ENCODE measurements at regions not wholly inside any gene's neighbourhood (a gene's known extent, or its start where the extent isn't known, plus 50 kb on each side); places are given as distances from the start of the nearest gene placed in this dataset.

- TF ChIP-seq CTCF (IDR thresholded peaks at IDR 0.05) (no peak), POLR2A (IDR thresholded peaks at IDR 0.05) (no peak)
- Histone ChIP-seq H3K9me3 (no peaks in the 10 kb centered on the region), H3K4me3 (no peak overlapping the region), H3K27ac (no peak overlapping the region), H3K27me3 (no peaks in the 10 kb centered on the region), H3K36me3 (no peaks in the 10 kb centered on the region), H3K4me1 (no peaks in the 10 kb centered on the region)
- intact Hi-C loops (cut with DNase I) = no loop called here
- DNase-seq (no peak), ATAC-seq (no peak)
- 35% methylated on average over 4 of the region's 5 CpGs for WGBS (ENCODE audit: insufficient coverage, low coverage, low lambda C conversion rate, missing lambda C conversion rate)
Measured at GRCh38 chr14:48853159-48853558, 733.0 kb downstream of the RPS29 start.

GRCh38 chr14:48849741-48850322 is 736.3 kb downstream of the RPS29 start:
- ATAC-seq (no peak), DNase-seq (no peak)
- WGBS (ENCODE audit: insufficient coverage, low coverage, low lambda C conversion rate, missing lambda C conversion rate) = 29% methylated on average over 2 of the region's 2 CpGs
- Histone ChIP-seq H3K9me3 (no peaks in the 10 kb centered on the region), H3K4me3 (no peak overlapping the region), H3K4me1 (no peaks in the 10 kb centered on the region), H3K36me3 (no peaks in the 10 kb centered on the region), H3K27ac (no peak overlapping the region), H3K27me3 (no peaks in the 10 kb centered on the region)
- intact Hi-C loops (cut with DNase I) = no loop called here
- TF ChIP-seq CTCF (IDR thresholded peaks at IDR 0.05) (no peak), POLR2A (IDR thresholded peaks at IDR 0.05) (no peak)

- no peaks in the 10 kb centered on the region for H3K9me3 ChIP-seq
- no peaks in the 10 kb centered on the region for H3K36me3 ChIP-seq
- TF ChIP-seq CTCF (IDR thresholded peaks at IDR 0.05) (no peak), POLR2A (IDR thresholded peaks at IDR 0.05) (no peak)
- 24% methylated on average over 2 of the region's 2 CpGs for WGBS (ENCODE audit: insufficient coverage, low coverage, low lambda C conversion rate, missing lambda C conversion rate)
- no peak overlapping the region for H3K4me3 ChIP-seq
- intact Hi-C loops (cut with DNase I) = no loop called here
- DNase-seq (no peak), ATAC-seq (no peak)
- H3K27ac ChIP-seq = no peak overlapping the region
- no peaks in the 10 kb centered on the region for H3K4me1 ChIP-seq
- H3K27me3 ChIP-seq = no peaks in the 10 kb centered on the region
Measured at GRCh38 chr14:48842785-48843184, 743.4 kb downstream of the RPS29 start.

- TF ChIP-seq CTCF (IDR thresholded peaks at IDR 0.05) (no peak), POLR2A (IDR thresholded peaks at IDR 0.05) (no peak)
- intact Hi-C loops (cut with DNase I) = no loop called here
- Histone ChIP-seq H3K27ac (no peak overlapping the region), H3K4me3 (no peak overlapping the region), H3K4me1 (no peaks in the 10 kb centered on the region), H3K27me3 (no peaks in the 10 kb centered on the region), H3K36me3 (no peaks in the 10 kb centered on the region), H3K9me3 (no peaks in the 10 kb centered on the region)
- no peak for ATAC-seq
- no peak for DNase-seq
- 84% methylated on average over 3 of the region's 3 CpGs for WGBS (ENCODE audit: insufficient coverage, low coverage, low lambda C conversion rate, missing lambda C conversion rate)
Measured at GRCh38 chr14:48826058-48826457, 760.1 kb downstream of the RPS29 start.

- TF ChIP-seq POLR2A (IDR thresholded peaks at IDR 0.05) = no peak
- TF ChIP-seq CTCF (IDR thresholded peaks at IDR 0.05) = no peak
- Histone ChIP-seq H3K36me3 (no peaks in the 10 kb centered on the region), H3K4me1 (no peaks in the 10 kb centered on the region), H3K4me3 (no peak overlapping the region), H3K9me3 (no peaks in the 10 kb centered on the region), H3K27me3 (no peaks in the 10 kb centered on the region), H3K27ac (no peak overlapping the region)
- DNase-seq = no peak
- WGBS (ENCODE audit: insufficient coverage, low coverage, low lambda C conversion rate, missing lambda C conversion rate) = 58% methylated on average over 2 of the region's 2 CpGs
- no peak for ATAC-seq
- intact Hi-C loops (cut with DNase I) = no loop called here
Measured at GRCh38 chr14:48814562-48814961, 771.6 kb downstream of the RPS29 start.
